ENCODE measurements at regions not wholly inside any gene's neighbourhood (a gene's known extent, or its start where the extent isn't known, plus 50 kb on each side); places are given as distances from the start of the nearest gene placed in this dataset.

DNA sequence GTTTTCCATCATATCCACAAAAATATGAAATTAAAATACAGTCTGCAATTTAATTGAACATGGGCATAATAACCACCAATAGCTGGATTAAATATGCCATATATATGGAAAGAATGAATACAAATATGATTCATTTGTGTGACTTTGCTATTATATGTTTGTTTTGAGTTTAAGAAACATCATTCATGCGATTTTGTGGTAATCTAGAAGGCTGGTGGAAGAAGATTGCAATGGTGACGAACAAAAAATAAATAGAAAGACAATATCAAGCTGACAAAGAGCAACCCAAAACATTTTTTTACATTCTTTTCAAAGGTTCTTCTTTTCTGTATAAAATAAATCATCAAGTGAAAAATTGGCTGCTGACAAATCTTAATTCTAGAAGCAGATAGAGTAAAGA, 610.0 kb downstream of the MAT2B start:
- no peaks in the 10 kb centered on the region for H3K36me3 Mint-ChIP-seq (ENCODE audit: low read depth)
- ChIA-PET CTCF (no interaction called here), POLR2A (no interaction called here)
- H3K4me3 Mint-ChIP-seq = no peak overlapping the region
- H3K9me3 Mint-ChIP-seq = peaks cover 2% of the 10 kb centered on the region
- no peaks in the 10 kb centered on the region for H3K4me1 Mint-ChIP-seq (ENCODE audit: low read depth)
- H3K27ac Mint-ChIP-seq = no peak overlapping the region
- no peak for ATAC-seq
- no peak for TF ChIP-seq CTCF (IDR thresholded peaks at IDR 0.05)
- intact Hi-C loops (cut with micrococcal nuclease) = no loop called here
- no peaks in the 10 kb centered on the region for H3K27me3 Mint-ChIP-seq
- no peak for DNase-seq

DNA sequence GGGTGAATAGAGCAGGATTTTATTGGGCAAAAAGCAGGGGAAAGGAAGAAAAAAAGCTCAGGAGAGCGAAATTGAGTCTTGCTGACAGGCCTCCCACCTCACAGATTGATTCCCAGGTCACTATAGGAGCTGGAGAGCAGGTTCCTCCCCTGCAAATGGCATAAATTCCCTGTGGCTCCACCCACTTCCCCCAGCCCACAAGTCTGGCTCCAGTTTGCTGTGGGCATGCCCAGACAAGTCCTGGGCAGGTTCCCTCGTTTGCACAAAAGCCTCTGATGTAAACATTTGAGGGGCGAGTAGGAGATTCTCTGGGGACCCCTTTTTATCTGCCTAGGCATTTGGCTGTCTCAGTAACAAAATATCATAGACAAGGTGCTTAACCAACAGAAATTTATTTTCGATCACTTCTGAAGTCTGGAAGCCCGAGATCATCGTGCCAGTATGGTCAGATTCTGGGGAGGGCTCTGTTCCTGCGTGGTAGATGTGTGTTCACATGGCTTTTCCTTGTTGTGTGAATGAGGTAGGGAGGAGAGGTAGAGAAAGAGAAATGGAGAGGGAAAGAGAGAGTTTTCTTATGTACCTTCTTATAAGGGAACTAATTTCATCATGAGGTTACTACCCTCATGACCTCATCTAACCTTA, 614.5 kb downstream of the MAT2B start:
- no peak overlapping the region for H3K27ac Mint-ChIP-seq
- ChIA-PET POLR2A (no interaction called here), CTCF (no interaction called here)
- intact Hi-C loops (cut with micrococcal nuclease) = no loop called here
- H3K4me3 Mint-ChIP-seq = no peak overlapping the region
- no peaks in the 10 kb centered on the region for H3K36me3 Mint-ChIP-seq (ENCODE audit: low read depth)
- no peaks in the 10 kb centered on the region for H3K27me3 Mint-ChIP-seq
- ATAC-seq = no peak
- no peak for TF ChIP-seq CTCF (IDR thresholded peaks at IDR 0.05)
- H3K9me3 Mint-ChIP-seq = no peaks in the 10 kb centered on the region
- DNase-seq = no peak
- H3K4me1 Mint-ChIP-seq (ENCODE audit: low read depth) = no peaks in the 10 kb centered on the region

- DNase-seq = no peak
- intact Hi-C loops (cut with micrococcal nuclease) = no loop called here
- ATAC-seq = no peak
- CTCF ChIA-PET = no interaction called here
- no peak overlapping the region for H3K4me3 Mint-ChIP-seq
- no peaks in the 10 kb centered on the region for H3K4me1 Mint-ChIP-seq (ENCODE audit: low read depth)
- peaks cover 18% of the 10 kb centered on the region for H3K9me3 Mint-ChIP-seq
- H3K36me3 Mint-ChIP-seq (ENCODE audit: low read depth) = no peaks in the 10 kb centered on the region
- no peaks in the 10 kb centered on the region for H3K27me3 Mint-ChIP-seq
- POLR2A ChIA-PET = no interaction called here
- TF ChIP-seq CTCF (IDR thresholded peaks at IDR 0.05) = no peak
- H3K27ac Mint-ChIP-seq = no peak overlapping the region
Observed at GRCh38 chr5:164127527-164127926, 622.1 kb downstream of the MAT2B start.

GRCh38 chr5:164132358-164132757, 626.9 kb downstream of the MAT2B start:
- no peak overlapping the region for H3K27ac Mint-ChIP-seq
- ATAC-seq (no peak), DNase-seq (no peak)
- H3K9me3 Mint-ChIP-seq = peaks cover 17% of the 10 kb centered on the region
- intact Hi-C loops (cut with micrococcal nuclease) = no loop called here
- POLR2A ChIA-PET = no interaction called here
- H3K36me3 Mint-ChIP-seq (ENCODE audit: low read depth) = no peaks in the 10 kb centered on the region
- no peaks in the 10 kb centered on the region for H3K4me1 Mint-ChIP-seq (ENCODE audit: low read depth)
- no peaks in the 10 kb centered on the region for H3K27me3 Mint-ChIP-seq
- no peak for TF ChIP-seq CTCF (IDR thresholded peaks at IDR 0.05)
- no peak overlapping the region for H3K4me3 Mint-ChIP-seq
- CTCF ChIA-PET = no interaction called here

GRCh38 chr5:164137095-164137494, 631.7 kb downstream of the MAT2B start:
- ATAC-seq (no peak), DNase-seq (no peak)
- no peaks in the 10 kb centered on the region for H3K4me1 Mint-ChIP-seq (ENCODE audit: low read depth)
- no peak overlapping the region for H3K27ac Mint-ChIP-seq
- peaks cover 2% of the 10 kb centered on the region for H3K9me3 Mint-ChIP-seq
- TF ChIP-seq CTCF (IDR thresholded peaks at IDR 0.05) = no peak
- no peaks in the 10 kb centered on the region for H3K27me3 Mint-ChIP-seq
- no peaks in the 10 kb centered on the region for H3K36me3 Mint-ChIP-seq (ENCODE audit: low read depth)
- ChIA-PET CTCF (no interaction called here), POLR2A (no interaction called here)
- H3K4me3 Mint-ChIP-seq = no peak overlapping the region
- intact Hi-C loops (cut with micrococcal nuclease) = no loop called here

Data from activated CD8-positive, alpha-beta T cell treated with anti-CD3 and anti-CD28 coated beads for 36 hours (primary cell).